ENCODE measurements at regions not wholly inside any gene's neighbourhood (a gene's known extent, or its start where the extent isn't known, plus 50 kb on each side); places are given as distances from the start of the nearest gene placed in this dataset.

GRCh38 chr13:27370305-27370872, 54.0 kb upstream of the GTF3A start (continued):
- TF ChIP-seq REST (IDR thresholded peaks at IDR 0.05; ENCODE audit: borderline replicate concordance) (no peak), REST (CRISPR knock-in tag; IDR thresholded peaks at IDR 0.05; ENCODE audit: low read depth) (no peak), SOX6 (IDR thresholded peaks at IDR 0.05) (no peak), KAT2B (IDR thresholded peaks at IDR 0.05; ENCODE audit: low read depth, low read length) (no peak), GMEB1 (CRISPR knock-in tag; IDR thresholded peaks at IDR 0.05) (no peak), CC2D1A (IDR thresholded peaks at IDR 0.05) (no peak)
